Panc1 (cell line): ENCODE measurements at regions not wholly inside any gene's neighbourhood (a gene's known extent, or its start where the extent isn't known, plus 50 kb on each side); places are given as distances from the start of the nearest gene placed in this dataset.

Experiments used
- ATAC-seq: fragments of 200-7000 bp; cut with Tn5 transposase; 2 replicates; pipeline ENCODE4 v1.9.1; 2020; ENCODE audit warnings: mild to moderate bottlenecking, moderate library complexity
- BruUV-seq: library from RNA; stranded (reverse); fragments of 400-500 nt; replicated peaks from 2 replicates; lab custom pipeline; 2021; lab: Mats Ljungman, UMichigan
- CTCF ChIA-PET: fragments of 300-600 bp; sonication (Branson Sonifier 250); formaldehyde crosslinking; loops from one replicate; lab custom pipeline; 2022; ENCODE audit warnings: antibody characterized with exemption; lab: Charles Lee
- POLR2A ChIA-PET: fragments of 300-600 bp; sonication (Branson Sonifier 250); formaldehyde crosslinking; loops from one replicate; lab custom pipeline; 2022; ENCODE audit warnings: antibody characterized with exemption; lab: Charles Lee
- DNase-seq: peaks from one replicate; pipeline ENCODE4 v3.0.0-alpha.2; 2010; ENCODE audit warnings: low read depth, low spot score
- H3K27ac ChIP-seq: 2 replicates; pipeline ENCODE4 v1.5.1; 2011; ENCODE audit warnings: mild to moderate bottlenecking, low read length, inconsistent platforms
- H3K27me3 ChIP-seq: fragments of 200-500 bp; sonication (Bioruptor generic); 2 replicates; pipeline ENCODE4 v1.6.0; 2014; ENCODE audit warnings: low read length, inconsistent platforms; ENCODE audit not compliant: control insufficient read depth, insufficient read depth
- H3K36me3 ChIP-seq: fragments of 200-500 bp; sonication (Bioruptor generic); 2 replicates; pipeline ENCODE4 v1.5.1; 2014; ENCODE audit warnings: inconsistent platforms, mild to moderate bottlenecking, low read length, moderate library complexity; ENCODE audit not compliant: control insufficient read depth, insufficient read depth
- H3K4me1 ChIP-seq: 2 replicates; pipeline ENCODE4 v1.5.1; 2011; ENCODE audit warnings: inconsistent platforms, mild to moderate bottlenecking, low read length, moderate library complexity; ENCODE audit not compliant: control insufficient read depth, insufficient read depth
- H3K4me3 ChIP-seq, 2 experiments: 2 replicates each; pipeline ENCODE4 v1.5.1; 2011 to 2012; ENCODE audit warnings: low read depth in 2 of 2, low read length in 2 of 2, mild to moderate bottlenecking in 2 of 2, inconsistent platforms in 1 of 2, moderate library complexity in 1 of 2
- H3K9me3 ChIP-seq: fragments of 200-500 bp; sonication (Bioruptor generic); 2 replicates; pipeline ENCODE4 v1.5.1; 2014; ENCODE audit warnings: low read depth, mild to moderate bottlenecking, inconsistent platforms, low read length, moderate library complexity; ENCODE audit not compliant: control insufficient read depth, insufficient read depth
- POLR2AphosphoS5 ChIP-seq: IDR thresholded peaks from 2 replicates; pipeline ENCODE4 v1.6.1; 2012; ENCODE audit warnings: mild to moderate bottlenecking, low read depth, low read length, moderate library complexity
- SIN3A ChIP-seq: IDR thresholded peaks from 2 replicates; pipeline ENCODE4 v1.6.1; 2012; ENCODE audit warnings: low read depth, mild to moderate bottlenecking, low read length, moderate library complexity, borderline replicate concordance; ENCODE audit not compliant: insufficient read depth
- TCF7L2 ChIP-seq: IDR thresholded peaks from 2 replicates; pipeline ENCODE4 v1.6.1; 2011; ENCODE audit warnings: mild to moderate bottlenecking, low read depth, low read length, inconsistent platforms
- in situ Hi-C: cut with HindIII; loops from 2 replicates; pipeline ENCODE4 v1.10.0; 2016; ENCODE audit warnings: low sequenced_read_pairs, low pct_unique_long_range_greater_than_20kb
- intact Hi-C: fragments of 100-400 bp; cut with micrococcal nuclease; formaldehyde crosslinking; loops from one replicate; pipeline ENCODE4 v1.10.0; 2022; ENCODE audit not compliant: unreplicated experiment
- TF ChIP-seq, protein P1 (sequence below), 2 experiments: IDR thresholded peaks; 2 replicates each; pipeline ENCODE4 v1.6.1; 2011 to 2012; ENCODE audit warnings: low read depth in 2 of 2, control low read depth in 1 of 2, low read length in 1 of 2, mild to moderate bottlenecking in 1 of 2, moderate library complexity in 1 of 2; ENCODE audit not compliant: insufficient read depth in 1 of 2
- TF ChIP-seq, protein P2 (sequence below): fragments of 450-650 bp; IDR thresholded peaks from 2 replicates; pipeline ENCODE4 v1.5.1; 2017; ENCODE audit warnings: mild to moderate bottlenecking

DNA sequence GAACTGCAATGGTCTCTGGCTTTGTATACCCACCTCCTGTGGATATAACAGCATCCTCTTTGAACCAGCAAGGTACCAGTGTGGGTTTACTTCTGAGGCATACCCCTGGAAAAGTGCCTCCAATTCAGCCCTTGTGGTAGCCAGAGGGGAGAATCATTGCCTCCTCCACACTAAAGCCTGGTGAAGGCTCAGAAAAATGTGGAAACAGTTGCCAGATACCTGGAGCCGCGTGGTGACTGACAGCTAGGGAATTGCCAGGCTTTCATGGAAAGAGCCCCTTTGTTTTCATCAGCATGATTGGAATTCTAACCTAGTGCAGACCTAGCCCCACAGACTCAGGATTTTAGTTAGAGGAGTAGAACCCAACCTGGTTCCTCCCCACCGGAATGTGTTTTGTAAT, 168.6 kb upstream of the KLF3 start:
- Histone ChIP-seq H3K9me3 (no peaks in the 10 kb centered on the region), H3K36me3 (no peaks in the 10 kb centered on the region), H3K4me1 (no peaks in the 10 kb centered on the region), H3K4me3 (no peak overlapping the region), H3K27me3 (no peaks in the 10 kb centered on the region), H3K27ac (no peak overlapping the region)
- DNase-seq, result no peak
- ChIA-PET POLR2A (no interaction called here), CTCF (no interaction called here)
- ATAC-seq, result no peak
- TF ChIP-seq SIN3A (no peak), TCF7L2 (no peak), POLR2AphosphoS5 (no peak)
- TF ChIP-seq, protein P1, sequence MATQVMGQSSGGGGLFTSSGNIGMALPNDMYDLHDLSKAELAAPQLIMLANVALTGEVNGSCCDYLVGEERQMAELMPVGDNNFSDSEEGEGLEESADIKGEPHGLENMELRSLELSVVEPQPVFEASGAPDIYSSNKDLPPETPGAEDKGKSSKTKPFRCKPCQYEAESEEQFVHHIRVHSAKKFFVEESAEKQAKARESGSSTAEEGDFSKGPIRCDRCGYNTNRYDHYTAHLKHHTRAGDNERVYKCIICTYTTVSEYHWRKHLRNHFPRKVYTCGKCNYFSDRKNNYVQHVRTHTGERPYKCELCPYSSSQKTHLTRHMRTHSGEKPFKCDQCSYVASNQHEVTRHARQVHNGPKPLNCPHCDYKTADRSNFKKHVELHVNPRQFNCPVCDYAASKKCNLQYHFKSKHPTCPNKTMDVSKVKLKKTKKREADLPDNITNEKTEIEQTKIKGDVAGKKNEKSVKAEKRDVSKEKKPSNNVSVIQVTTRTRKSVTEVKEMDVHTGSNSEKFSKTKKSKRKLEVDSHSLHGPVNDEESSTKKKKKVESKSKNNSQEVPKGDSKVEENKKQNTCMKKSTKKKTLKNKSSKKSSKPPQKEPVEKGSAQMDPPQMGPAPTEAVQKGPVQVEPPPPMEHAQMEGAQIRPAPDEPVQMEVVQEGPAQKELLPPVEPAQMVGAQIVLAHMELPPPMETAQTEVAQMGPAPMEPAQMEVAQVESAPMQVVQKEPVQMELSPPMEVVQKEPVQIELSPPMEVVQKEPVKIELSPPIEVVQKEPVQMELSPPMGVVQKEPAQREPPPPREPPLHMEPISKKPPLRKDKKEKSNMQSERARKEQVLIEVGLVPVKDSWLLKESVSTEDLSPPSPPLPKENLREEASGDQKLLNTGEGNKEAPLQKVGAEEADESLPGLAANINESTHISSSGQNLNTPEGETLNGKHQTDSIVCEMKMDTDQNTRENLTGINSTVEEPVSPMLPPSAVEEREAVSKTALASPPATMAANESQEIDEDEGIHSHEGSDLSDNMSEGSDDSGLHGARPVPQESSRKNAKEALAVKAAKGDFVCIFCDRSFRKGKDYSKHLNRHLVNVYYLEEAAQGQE (IDR thresholded peaks at IDR 0.05; ENCODE audit: insufficient read depth in 1 of 2, low read depth in 2 of 2, low read length in 1 of 2), result no peak
- TF ChIP-seq, protein P2, sequence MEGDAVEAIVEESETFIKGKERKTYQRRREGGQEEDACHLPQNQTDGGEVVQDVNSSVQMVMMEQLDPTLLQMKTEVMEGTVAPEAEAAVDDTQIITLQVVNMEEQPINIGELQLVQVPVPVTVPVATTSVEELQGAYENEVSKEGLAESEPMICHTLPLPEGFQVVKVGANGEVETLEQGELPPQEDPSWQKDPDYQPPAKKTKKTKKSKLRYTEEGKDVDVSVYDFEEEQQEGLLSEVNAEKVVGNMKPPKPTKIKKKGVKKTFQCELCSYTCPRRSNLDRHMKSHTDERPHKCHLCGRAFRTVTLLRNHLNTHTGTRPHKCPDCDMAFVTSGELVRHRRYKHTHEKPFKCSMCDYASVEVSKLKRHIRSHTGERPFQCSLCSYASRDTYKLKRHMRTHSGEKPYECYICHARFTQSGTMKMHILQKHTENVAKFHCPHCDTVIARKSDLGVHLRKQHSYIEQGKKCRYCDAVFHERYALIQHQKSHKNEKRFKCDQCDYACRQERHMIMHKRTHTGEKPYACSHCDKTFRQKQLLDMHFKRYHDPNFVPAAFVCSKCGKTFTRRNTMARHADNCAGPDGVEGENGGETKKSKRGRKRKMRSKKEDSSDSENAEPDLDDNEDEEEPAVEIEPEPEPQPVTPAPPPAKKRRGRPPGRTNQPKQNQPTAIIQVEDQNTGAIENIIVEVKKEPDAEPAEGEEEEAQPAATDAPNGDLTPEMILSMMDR, result no peak
- intact Hi-C loops, result no loop called here
- in situ Hi-C loops, result no loop called here
- BruUV-seq, result no TSS peak

DNA sequence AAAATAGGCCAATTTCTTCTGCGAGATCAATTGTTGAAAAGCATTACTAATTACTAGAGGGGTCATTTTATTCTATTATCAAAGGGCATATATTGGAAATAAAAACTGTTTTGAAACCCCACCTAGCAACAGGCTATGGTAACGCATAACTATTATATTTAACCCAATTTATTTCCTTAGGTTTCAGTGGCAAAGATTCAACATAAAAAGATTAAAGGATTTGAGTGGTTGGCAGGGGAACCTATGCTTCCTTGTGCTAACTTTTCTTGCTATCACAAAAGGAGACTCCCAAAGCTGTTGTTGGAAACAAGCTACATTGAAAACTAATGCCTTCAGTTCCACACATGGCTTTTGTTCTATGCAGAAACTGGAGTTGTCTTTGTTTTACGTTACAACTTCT, 166.9 kb upstream of the KLF3 start:
- H3K9me3 ChIP-seq, result no peaks in the 10 kb centered on the region
- POLR2A ChIA-PET, result no interaction called here
- no peak overlapping the region for H3K4me3 ChIP-seq
- no peaks in the 10 kb centered on the region for H3K27me3 ChIP-seq
- DNase-seq, result no peak
- H3K36me3 ChIP-seq, result no peaks in the 10 kb centered on the region
- intact Hi-C loops (no loop called here), in situ Hi-C loops (no loop called here)
- ATAC-seq, result no peak
- no TSS peak for BruUV-seq
- no peaks in the 10 kb centered on the region for H3K4me1 ChIP-seq
- H3K27ac ChIP-seq, result no peak overlapping the region
- TF ChIP-seq, protein P2, result no peak
- TF ChIP-seq SIN3A, result no peak
- no peak for TF ChIP-seq POLR2AphosphoS5
- no peak for TF ChIP-seq TCF7L2
- TF ChIP-seq, protein P1 (IDR thresholded peaks at IDR 0.05; ENCODE audit: insufficient read depth in 1 of 2, low read depth in 2 of 2, low read length in 1 of 2), result no peak
- CTCF ChIA-PET, result no interaction called here
